Activated CD8-positive, alpha-beta T cell treated with anti-CD3 and anti-CD28 coated beads for 36 hours (primary cell): ENCODE measurements at regions not wholly inside any gene's neighbourhood (a gene's known extent, or its start where the extent isn't known, plus 50 kb on each side); places are given as distances from the start of the nearest gene placed in this dataset.

Source experiments
- ATAC-seq: fragments of 200-7000 bp; cut with Tn5 transposase; one replicate; pipeline ENCODE4 v1.10.0; 2021; ENCODE audit warnings: mild to moderate bottlenecking, moderate library complexity
- CTCF ChIA-PET: fragments of 350-600 bp; sonication (Branson Sonifier 250); formaldehyde crosslinking; loops from one replicate; lab custom pipeline; 2021; ENCODE audit warnings: antibody characterized with exemption; lab: Charles Lee
- POLR2A ChIA-PET: fragments of 350-600 bp; sonication (Branson Sonifier 250); formaldehyde crosslinking; loops from one replicate; lab custom pipeline; 2021; ENCODE audit warnings: antibody characterized with exemption; lab: Charles Lee
- DNase-seq: peaks from one replicate; pipeline ENCODE4 v3.0.0-alpha.2; 2020
- H3K27ac Mint-ChIP-seq: one replicate; pipeline ENCODE4 v1.8.0; 2021; ENCODE audit warnings: mild to moderate bottlenecking, mixed read lengths
- H3K27me3 Mint-ChIP-seq: one replicate; pipeline ENCODE4 v1.8.0; 2021; ENCODE audit warnings: mixed read lengths
- H3K36me3 Mint-ChIP-seq: one replicate; pipeline ENCODE4 v1.8.0; 2021; ENCODE audit warnings: low read depth, mixed read lengths
- H3K4me1 Mint-ChIP-seq: one replicate; pipeline ENCODE4 v1.8.0; 2021; ENCODE audit warnings: low read depth, mixed read lengths
- H3K4me3 Mint-ChIP-seq: one replicate; pipeline ENCODE4 v1.8.0; 2021; ENCODE audit warnings: mild to moderate bottlenecking, moderate library complexity, mixed read lengths
- H3K9me3 Mint-ChIP-seq: one replicate; pipeline ENCODE4 v1.8.0; 2021; ENCODE audit warnings: mixed read lengths
- intact Hi-C: fragments of 100-400 bp; cut with micrococcal nuclease; formaldehyde crosslinking; loops from one replicate; pipeline ENCODE4 v1.10.0; 2022
- TF ChIP-seq, protein P1 (sequence below): fragments of 200-600 bp; IDR thresholded peaks from one replicate; pipeline ENCODE4 v1.8.0; 2022; ENCODE audit warnings: antibody characterized with exemption, mild to moderate bottlenecking

DNA sequence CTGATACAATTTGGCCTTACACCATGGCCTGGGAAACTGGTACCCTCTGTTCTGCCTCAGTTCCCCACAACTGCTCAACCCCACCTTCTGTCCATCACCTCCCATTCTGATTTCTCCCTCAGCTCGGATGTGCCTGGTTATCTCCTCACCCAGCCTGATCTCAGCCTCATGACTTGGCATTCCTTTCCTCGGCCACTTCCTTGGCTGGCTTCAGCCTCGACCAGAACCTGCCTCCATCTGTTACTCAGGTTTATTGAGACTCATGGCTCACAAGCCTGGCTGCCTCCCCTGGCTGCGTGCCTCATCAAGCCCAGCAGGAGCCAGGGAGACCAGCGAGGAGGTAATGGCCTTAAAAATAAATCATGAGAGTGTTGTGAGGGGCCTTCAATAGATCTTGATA lies 356.2 kb upstream of the SPRED2 start:
- CTCF ChIA-PET = no interaction called here
- H3K4me1 Mint-ChIP-seq = no peaks in the 10 kb centered on the region
- POLR2A ChIA-PET = no interaction called here
- H3K27ac Mint-ChIP-seq = no peak overlapping the region
- no peak for ATAC-seq
- TF ChIP-seq, protein P1, sequence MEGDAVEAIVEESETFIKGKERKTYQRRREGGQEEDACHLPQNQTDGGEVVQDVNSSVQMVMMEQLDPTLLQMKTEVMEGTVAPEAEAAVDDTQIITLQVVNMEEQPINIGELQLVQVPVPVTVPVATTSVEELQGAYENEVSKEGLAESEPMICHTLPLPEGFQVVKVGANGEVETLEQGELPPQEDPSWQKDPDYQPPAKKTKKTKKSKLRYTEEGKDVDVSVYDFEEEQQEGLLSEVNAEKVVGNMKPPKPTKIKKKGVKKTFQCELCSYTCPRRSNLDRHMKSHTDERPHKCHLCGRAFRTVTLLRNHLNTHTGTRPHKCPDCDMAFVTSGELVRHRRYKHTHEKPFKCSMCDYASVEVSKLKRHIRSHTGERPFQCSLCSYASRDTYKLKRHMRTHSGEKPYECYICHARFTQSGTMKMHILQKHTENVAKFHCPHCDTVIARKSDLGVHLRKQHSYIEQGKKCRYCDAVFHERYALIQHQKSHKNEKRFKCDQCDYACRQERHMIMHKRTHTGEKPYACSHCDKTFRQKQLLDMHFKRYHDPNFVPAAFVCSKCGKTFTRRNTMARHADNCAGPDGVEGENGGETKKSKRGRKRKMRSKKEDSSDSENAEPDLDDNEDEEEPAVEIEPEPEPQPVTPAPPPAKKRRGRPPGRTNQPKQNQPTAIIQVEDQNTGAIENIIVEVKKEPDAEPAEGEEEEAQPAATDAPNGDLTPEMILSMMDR = no peak
- no peaks in the 10 kb centered on the region for H3K27me3 Mint-ChIP-seq
- intact Hi-C loops = no loop called here
- DNase-seq = no peak
- H3K4me3 Mint-ChIP-seq = no peak overlapping the region
- no peaks in the 10 kb centered on the region for H3K9me3 Mint-ChIP-seq
- no peaks in the 10 kb centered on the region for H3K36me3 Mint-ChIP-seq

DNA sequence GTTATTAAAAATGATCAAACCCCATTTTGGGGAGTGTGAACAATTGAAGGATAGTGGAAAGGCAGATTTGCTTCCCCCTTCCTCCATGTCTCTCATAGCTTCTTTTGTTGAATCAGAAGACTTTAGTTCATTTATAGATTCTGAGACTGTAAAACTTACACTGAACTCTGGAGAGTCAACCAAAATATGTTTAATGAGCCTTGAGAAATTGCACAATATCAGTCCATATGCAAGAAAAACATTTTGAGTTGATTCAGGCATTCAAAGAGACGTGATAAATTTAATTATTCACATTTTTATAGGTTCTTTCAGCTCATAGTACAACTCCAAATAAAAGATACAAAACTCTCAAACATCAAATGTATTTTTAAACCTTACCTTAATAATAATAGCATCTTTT lies 354.4 kb upstream of the SPRED2 start:
- H3K9me3 Mint-ChIP-seq = no peaks in the 10 kb centered on the region
- ATAC-seq = no peak
- H3K27me3 Mint-ChIP-seq = peaks cover 1% of the 10 kb centered on the region
- H3K36me3 Mint-ChIP-seq = no peaks in the 10 kb centered on the region
- H3K4me1 Mint-ChIP-seq = no peaks in the 10 kb centered on the region
- CTCF ChIA-PET = no interaction called here
- intact Hi-C loops = no loop called here
- no peak for DNase-seq
- no peak overlapping the region for H3K4me3 Mint-ChIP-seq
- POLR2A ChIA-PET = no interaction called here
- TF ChIP-seq, protein P1 = no peak
- no peak overlapping the region for H3K27ac Mint-ChIP-seq

DNA sequence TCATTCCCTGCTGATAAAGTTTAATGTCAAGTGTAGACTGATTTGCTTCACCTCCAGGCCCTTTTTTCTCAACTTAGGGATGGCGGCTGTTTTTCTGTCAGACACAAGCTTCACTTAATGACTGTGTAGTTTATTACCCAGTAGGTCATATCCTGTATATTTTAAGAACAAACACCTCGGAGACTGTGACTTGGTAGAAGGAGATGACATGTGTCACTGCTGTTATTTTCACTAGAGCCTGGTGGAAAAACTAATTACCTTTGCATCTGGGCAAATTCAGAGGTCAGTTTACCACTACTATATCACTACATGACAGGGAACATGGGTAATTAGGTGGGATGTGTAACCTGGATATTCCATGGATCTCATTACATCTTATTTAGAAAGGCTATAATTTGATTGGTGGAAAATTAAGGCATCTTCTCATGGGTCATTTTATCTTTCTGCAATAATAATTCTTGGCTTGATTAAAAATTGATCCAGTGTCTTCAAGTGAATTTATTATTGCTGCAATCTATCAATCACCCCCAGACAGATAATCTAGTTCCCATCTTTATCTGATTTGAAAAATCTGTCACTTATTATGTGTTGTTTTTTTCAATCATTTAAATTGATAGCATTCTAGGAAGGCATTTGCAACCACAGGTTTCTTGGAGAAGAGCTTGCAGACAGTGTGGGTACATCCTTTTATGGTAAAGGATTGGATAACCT lies 353.8 kb upstream of the SPRED2 start:
- no peaks in the 10 kb centered on the region for H3K36me3 Mint-ChIP-seq
- ChIA-PET POLR2A (no interaction called here), CTCF (no interaction called here)
- peaks cover 1% of the 10 kb centered on the region for H3K27me3 Mint-ChIP-seq
- H3K4me3 Mint-ChIP-seq = no peak overlapping the region
- ATAC-seq (no peak), DNase-seq (no peak)
- H3K9me3 Mint-ChIP-seq = no peaks in the 10 kb centered on the region
- no peaks in the 10 kb centered on the region for H3K4me1 Mint-ChIP-seq
- no peak overlapping the region for H3K27ac Mint-ChIP-seq
- intact Hi-C loops = no loop called here
- TF ChIP-seq, protein P1 = no peak

DNA sequence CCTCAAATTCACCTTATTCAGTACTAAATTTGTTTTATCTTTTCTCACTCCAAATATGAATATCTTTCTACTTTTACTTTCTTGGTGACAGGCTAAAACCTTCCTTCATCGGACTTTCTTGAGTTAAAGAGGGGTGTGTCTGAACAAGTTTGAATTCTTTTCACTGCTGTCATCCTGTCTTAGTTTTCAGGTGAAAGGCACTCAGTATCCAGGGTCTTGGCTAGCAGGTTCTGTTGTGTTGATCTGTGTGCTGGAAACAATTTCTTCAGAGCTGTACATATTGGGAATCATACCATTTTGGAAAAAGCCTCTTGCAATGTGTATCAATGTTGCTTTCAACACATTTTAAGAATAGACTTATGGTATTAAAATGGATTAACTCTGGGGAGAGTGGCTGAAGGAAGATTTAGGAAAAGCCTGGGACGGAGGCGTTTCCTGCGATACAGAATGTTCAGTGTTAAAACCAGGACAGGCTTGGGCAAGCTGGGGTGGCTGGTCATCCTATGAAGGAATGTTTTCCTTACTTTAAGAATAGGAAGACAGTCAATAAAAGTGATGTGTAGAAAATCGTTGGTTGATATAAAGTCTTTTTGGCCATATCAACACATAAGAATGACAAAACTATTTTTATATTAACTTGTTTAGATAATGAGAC lies 350.7 kb upstream of the SPRED2 start:
- H3K9me3 Mint-ChIP-seq = peaks cover 1% of the 10 kb centered on the region
- DNase-seq (no peak), ATAC-seq (no peak)
- CTCF ChIA-PET = no interaction called here
- TF ChIP-seq, protein P1 = no peak
- POLR2A ChIA-PET = no interaction called here
- no peaks in the 10 kb centered on the region for H3K36me3 Mint-ChIP-seq
- H3K27ac Mint-ChIP-seq = no peak overlapping the region
- H3K27me3 Mint-ChIP-seq = peaks cover 1% of the 10 kb centered on the region
- intact Hi-C loops = no loop called here
- no peak overlapping the region for H3K4me3 Mint-ChIP-seq
- H3K4me1 Mint-ChIP-seq = no peaks in the 10 kb centered on the region

DNA sequence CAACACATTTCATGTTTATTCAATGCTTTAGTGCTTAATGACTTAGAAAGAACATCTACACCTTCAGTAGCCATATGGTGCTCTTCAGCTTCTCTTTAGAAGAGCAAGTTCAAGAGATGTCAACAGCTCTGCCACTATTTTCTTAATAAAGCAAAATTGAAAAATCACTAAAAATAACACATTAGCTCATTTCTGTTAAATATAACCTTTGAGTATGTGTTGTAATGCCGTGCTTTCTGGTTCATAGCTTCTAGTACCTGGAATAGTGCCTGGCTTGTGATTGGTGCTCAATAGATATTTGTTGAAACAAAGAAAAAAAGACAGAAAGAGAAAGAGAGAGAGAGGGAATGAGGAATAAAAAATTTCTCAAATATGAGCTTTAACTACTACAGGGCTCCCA lies 349.8 kb upstream of the SPRED2 start:
- Mint-ChIP-seq H3K9me3 (peaks cover 1% of the 10 kb centered on the region), H3K4me3 (no peak overlapping the region), H3K36me3 (no peaks in the 10 kb centered on the region), H3K27ac (no peak overlapping the region), H3K27me3 (peaks cover 1% of the 10 kb centered on the region), H3K4me1 (no peaks in the 10 kb centered on the region)
- ChIA-PET POLR2A (no interaction called here), CTCF (no interaction called here)
- DNase-seq (no peak), ATAC-seq (no peak)
- intact Hi-C loops = no loop called here
- TF ChIP-seq, protein P1 = no peak
